H1 (cell line): ENCODE measurements at regions not wholly inside any gene's neighbourhood (a gene's known extent, or its start where the extent isn't known, plus 50 kb on each side); places are given as distances from the start of the nearest gene placed in this dataset.

Source experiments
- CHD7 ChIP-seq: fragments of 300-600 bp; sonication (generic); IDR thresholded peaks from 2 replicates; pipeline ENCODE4 v1.7.1; 2012; ENCODE audit warnings: low read length, moderate library complexity, mild to moderate bottlenecking, inconsistent platforms; ENCODE audit not compliant: insufficient replicate concordance
- TF ChIP-seq, protein P1 (sequence below), 3 experiments: IDR thresholded peaks; 1 replicate in 2 of 3; 2 replicates in 1 of 3; pipeline versions ENCODE4 v1.5.1 to v1.6.1; 2011; ENCODE audit warnings: low read length in 3 of 3, mild to moderate bottlenecking in 3 of 3, inconsistent platforms in 2 of 3, low read depth in 1 of 3, moderate library complexity in 1 of 3; ENCODE audit not compliant: insufficient read depth in 1 of 3; ENCODE audit errors: control extremely low read depth in 1 of 3

DNA sequence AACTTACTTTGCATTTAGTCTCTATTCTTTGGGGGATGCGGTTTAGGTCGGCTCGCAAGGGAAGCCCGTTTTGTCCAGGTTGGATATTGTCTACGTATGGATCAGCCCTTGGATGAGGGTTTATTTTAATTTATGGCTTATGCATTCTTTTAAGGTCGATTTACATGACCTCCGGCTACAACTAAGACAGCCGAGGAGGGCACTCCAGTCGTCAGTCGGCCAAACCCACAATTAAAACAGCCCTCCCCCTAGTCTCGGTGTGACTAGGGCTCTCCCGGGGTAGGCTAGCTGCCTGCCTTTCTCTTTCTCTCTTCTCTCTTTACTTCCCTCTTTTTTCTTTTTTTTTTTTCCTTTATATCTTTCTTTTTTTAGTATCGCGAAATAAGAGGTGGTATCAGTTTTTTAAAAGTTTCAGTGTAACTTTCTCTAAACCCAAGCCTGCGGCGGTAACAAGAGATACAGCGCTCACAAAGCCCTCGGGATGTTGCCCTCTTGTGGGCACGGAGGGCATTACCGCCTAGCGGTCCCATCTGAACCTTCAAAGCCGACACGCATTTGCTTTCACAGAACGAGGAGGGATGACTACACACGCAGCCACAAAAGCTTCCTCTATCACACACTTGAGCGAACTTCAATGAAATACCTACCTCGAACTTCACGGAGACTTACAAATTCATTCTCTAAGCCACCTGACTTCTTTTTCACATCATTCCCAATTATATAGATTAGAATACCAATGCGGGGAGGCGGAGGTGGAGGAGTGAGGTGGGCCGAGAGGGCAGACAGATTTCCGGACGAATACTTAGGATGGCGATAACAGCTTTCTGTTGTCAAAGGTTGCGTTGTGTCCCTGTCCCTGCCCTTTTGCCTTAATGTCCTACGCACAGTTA, 132.3 kb upstream of the C11orf58 start:
- TF ChIP-seq, protein P1, sequence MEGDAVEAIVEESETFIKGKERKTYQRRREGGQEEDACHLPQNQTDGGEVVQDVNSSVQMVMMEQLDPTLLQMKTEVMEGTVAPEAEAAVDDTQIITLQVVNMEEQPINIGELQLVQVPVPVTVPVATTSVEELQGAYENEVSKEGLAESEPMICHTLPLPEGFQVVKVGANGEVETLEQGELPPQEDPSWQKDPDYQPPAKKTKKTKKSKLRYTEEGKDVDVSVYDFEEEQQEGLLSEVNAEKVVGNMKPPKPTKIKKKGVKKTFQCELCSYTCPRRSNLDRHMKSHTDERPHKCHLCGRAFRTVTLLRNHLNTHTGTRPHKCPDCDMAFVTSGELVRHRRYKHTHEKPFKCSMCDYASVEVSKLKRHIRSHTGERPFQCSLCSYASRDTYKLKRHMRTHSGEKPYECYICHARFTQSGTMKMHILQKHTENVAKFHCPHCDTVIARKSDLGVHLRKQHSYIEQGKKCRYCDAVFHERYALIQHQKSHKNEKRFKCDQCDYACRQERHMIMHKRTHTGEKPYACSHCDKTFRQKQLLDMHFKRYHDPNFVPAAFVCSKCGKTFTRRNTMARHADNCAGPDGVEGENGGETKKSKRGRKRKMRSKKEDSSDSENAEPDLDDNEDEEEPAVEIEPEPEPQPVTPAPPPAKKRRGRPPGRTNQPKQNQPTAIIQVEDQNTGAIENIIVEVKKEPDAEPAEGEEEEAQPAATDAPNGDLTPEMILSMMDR (IDR thresholded peaks at IDR 0.05; ENCODE audit: control extremely low read depth in 1 of 3, insufficient read depth in 1 of 3, low read depth in 1 of 3, low read length in 3 of 3): peak; percentile 79 to 91 (median 88)
- TF ChIP-seq CHD7: no peak
